ENCODE measurements at regions not wholly inside any gene's neighbourhood (a gene's known extent, or its start where the extent isn't known, plus 50 kb on each side); places are given as distances from the start of the nearest gene placed in this dataset.

DNA sequence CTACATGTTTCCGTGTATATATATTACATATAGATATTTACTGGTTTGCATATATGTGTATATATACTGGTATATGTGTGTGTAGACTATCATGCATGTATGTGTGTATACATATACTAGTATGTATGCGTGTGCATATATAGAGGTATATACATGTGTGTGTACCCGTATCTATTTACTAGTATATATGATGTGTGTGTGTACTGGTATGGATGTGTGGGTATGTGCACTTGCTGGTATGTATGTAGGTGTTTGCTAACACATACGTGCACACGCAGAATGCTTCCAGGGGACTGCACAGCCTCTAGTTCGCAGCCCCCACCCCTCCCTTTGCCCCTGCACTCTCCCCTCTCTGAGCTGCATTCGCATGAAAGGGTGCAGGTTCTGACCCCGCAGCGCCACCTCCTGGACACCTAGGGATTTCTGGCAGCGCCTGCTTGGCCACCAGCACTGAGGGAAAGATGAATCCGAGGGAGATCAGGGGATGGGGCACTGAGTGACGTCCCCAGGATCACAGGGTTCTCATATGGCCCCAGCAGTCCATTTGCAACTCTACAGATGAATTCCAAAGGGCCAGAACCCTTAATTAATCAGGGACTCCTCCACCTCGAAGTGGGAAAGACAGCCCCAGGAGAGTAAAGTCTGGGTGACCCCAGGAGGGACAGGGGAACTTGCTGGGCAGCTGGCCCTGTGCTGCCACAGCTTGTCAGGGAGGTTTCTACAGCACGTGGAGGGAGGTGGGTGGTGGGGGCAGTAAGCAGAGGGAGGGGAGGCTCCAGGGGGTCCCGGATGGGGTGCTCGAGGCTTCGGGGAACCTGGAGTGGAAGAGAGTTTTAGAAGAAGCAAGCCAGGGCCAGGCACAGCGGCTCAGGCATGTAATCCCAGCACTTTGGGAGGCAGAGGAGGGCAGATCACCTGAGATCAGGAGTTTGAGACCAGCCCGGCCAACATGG lies 66.8 kb upstream of the ASAP2 start:
- no peaks in the 10 kb centered on the region for H3K27me3 ChIP-seq (ENCODE audit: control insufficient read depth in 2 of 2, insufficient read depth in 2 of 2, low read length in 2 of 2)
- H3K4me3 ChIP-seq (replicated peaks in 1 of 3; ENCODE audit: insufficient read depth in 1 of 3, low read depth in 1 of 3, low read length in 3 of 3), result no peak overlapping the region
- no peaks in the 10 kb centered on the region for H3K9me3 ChIP-seq (replicated peaks; ENCODE audit: control insufficient read depth, insufficient read depth, low read length)
- DNase-seq (ENCODE audit: low read depth, low spot score) (peak; percentile 67), FAIRE-seq (peak; percentile 81)
- no TSS peak for BruUV-seq (replicated peaks)
- H3K4me1 ChIP-seq (ENCODE audit: control insufficient read depth, extremely low read depth, insufficient read depth, low read length), result peaks cover 5% of the 10 kb centered on the region
- H2AFZ ChIP-seq (ENCODE audit: low read depth, low read length), result no peak overlapping the region
- no peak overlapping the region for H3K27ac ChIP-seq (ENCODE audit: insufficient read depth, low read depth, low read length)
- H3K79me2 ChIP-seq (ENCODE audit: control insufficient read depth, insufficient read depth, low read length), result no peaks in the 10 kb centered on the region
- H3K9me1 ChIP-seq (replicated peaks; ENCODE audit: control insufficient read depth, extremely low read depth, insufficient read depth, low read length), result no peaks in the 10 kb centered on the region
- dilution Hi-C loops (cut with MboI; ENCODE audit: extremely low pct_ligation_motif_present, low sequenced_read_pairs) (no loop called here), intact Hi-C loops (cut with micrococcal nuclease) (loop anchor here (1.0 to 5.0 kb wide), 4 partner anchors 33 to 447 kb away; partner anchors contain the start of gene IAH1)
- no peak overlapping the region for H3K4me2 ChIP-seq (ENCODE audit: insufficient read depth, low read length)
- TF ChIP-seq FOS (IDR thresholded peaks at IDR 0.05; ENCODE audit: borderline replicate concordance, insufficient read depth, low read length) (no peak), MYC (IDR thresholded peaks at IDR 0.05; ENCODE audit: low read depth, low read length) (no peak), CTCF (IDR thresholded peaks at IDR 0.05; ENCODE audit: extremely low read depth in 1 of 2, insufficient read depth in 1 of 2, low read depth in 1 of 2, low read length in 2 of 2) (peak; percentile 82 to 86), JUN (IDR thresholded peaks at IDR 0.05; ENCODE audit: borderline replicate concordance, insufficient read depth, insufficient read length, low read depth) (no peak), GATA2 (IDR thresholded peaks at IDR 0.05; ENCODE audit: insufficient read depth, insufficient read length, low read depth, low read length) (no peak)
- TF ChIP-seq, protein P1, sequence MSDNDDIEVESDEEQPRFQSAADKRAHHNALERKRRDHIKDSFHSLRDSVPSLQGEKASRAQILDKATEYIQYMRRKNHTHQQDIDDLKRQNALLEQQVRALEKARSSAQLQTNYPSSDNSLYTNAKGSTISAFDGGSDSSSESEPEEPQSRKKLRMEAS (IDR thresholded peaks at IDR 0.05; ENCODE audit: insufficient read depth, insufficient read length), result no peak
- ChIA-PET CTCF (interaction anchor here (0.5 to 4.5 kb wide), 31 partner anchors 8 to 447 kb away, joined by 3 to 126 read pairs (median 5); no protein-coding TSS in a partner anchor), POLR2A (no interaction called here)
- H4K20me1 ChIP-seq (replicated peaks; ENCODE audit: control insufficient read depth, extremely low read depth, insufficient read depth, low read length), result no peaks in the 10 kb centered on the region
- no peaks in the 10 kb centered on the region for H3K36me3 ChIP-seq (ENCODE audit: control insufficient read depth in 2 of 2, extremely low read depth in 1 of 2, insufficient read depth in 2 of 2, low read length in 2 of 2)
- H3K9ac ChIP-seq (replicated peaks; ENCODE audit: extremely low read depth, insufficient read depth, low read length), result no peak overlapping the region
